ENCODE measurements at regions not wholly inside any gene's neighbourhood (a gene's known extent, or its start where the extent isn't known, plus 50 kb on each side); places are given as distances from the start of the nearest gene placed in this dataset.

GRCh38 chr2:84286878-84287277 lies 172.2 kb downstream of the SUCLG1 start (continued):
- TF ChIP-seq ELK1 (CRISPR knock-in tag; IDR thresholded peaks at IDR 0.05) (no peak), FOXJ3 (CRISPR knock-in tag; IDR thresholded peaks at IDR 0.05) (no peak)

GRCh38 chr2:84285056-84285747 lies 173.9 kb downstream of the SUCLG1 start:
- Histone ChIP-seq H3K79me2 (ENCODE audit: control insufficient read depth, insufficient read depth, low read length) (no peaks in the 10 kb centered on the region), H3K4me3 (no peak overlapping the region), H2AFZ (ENCODE audit: low read depth, low read length) (no peak overlapping the region), H3K36me3 (ENCODE audit: control insufficient read depth, insufficient read depth, low read length) (no peaks in the 10 kb centered on the region), H3K27ac (ENCODE audit: extremely low read depth, low read depth, low read length) (no peak overlapping the region), H3K9me1 (ENCODE audit: control insufficient read depth, insufficient read depth, low read length) (no peaks in the 10 kb centered on the region), H3K27me3 (ENCODE audit: control insufficient read depth in 2 of 2, insufficient read depth in 2 of 2, low read length in 2 of 2) (no peaks in the 10 kb centered on the region), H3K4me1 (replicated peaks in 1 of 2; ENCODE audit: control insufficient read depth in 2 of 2, insufficient read depth in 2 of 2, low read length in 2 of 2) (no peaks in the 10 kb centered on the region), H3K9me3 (replicated peaks; ENCODE audit: control insufficient read depth, insufficient read depth, low read depth, low read length) (no peaks in the 10 kb centered on the region), H4K20me1 (replicated peaks; ENCODE audit: control insufficient read depth, insufficient read depth, low read length) (no peaks in the 10 kb centered on the region), H3K9ac (ENCODE audit: insufficient read depth in 1 of 2, low read depth in 2 of 2, low read length in 2 of 2) (no peak overlapping the region), H3K4me2 (ENCODE audit: insufficient read depth, low read length) (no peak overlapping the region)
- TF ChIP-seq NFYB (IDR thresholded peaks at IDR 0.05; ENCODE audit: extremely low read depth, insufficient read length), result peak; percentile 31
- TF ChIP-seq RAD51 (IDR thresholded peaks at IDR 0.05; ENCODE audit: borderline replicate concordance, low read depth), result 0 out of 2 replicates have a peak, but pooled peaks have one; percentile 20
- no peak for TF ChIP-seq FOXJ2 (tag; IDR thresholded peaks at IDR 0.05)
- peak; percentile 60 for TF ChIP-seq TFE3 (CRISPR knock-in tag; IDR thresholded peaks at IDR 0.05)
- TF ChIP-seq MNT (conservative IDR thresholded peaks at IDR 0.05), result no peak
- DNase-seq (ENCODE audit: extremely low read depth in 1 of 4, low spot score in 3 of 4) (peak in 2 of 4 experiments; percentile 9 to 13), FAIRE-seq (no peak), ATAC-seq (no peak)
- no TSS peak for BruUV-seq (replicated peaks)
- ChIA-PET POLR2A (interaction anchor here (1.1 to 1.5 kb wide), 2 partner anchors 9 to 11 kb away, joined by 3 read pairs; no protein-coding TSS in a partner anchor), CTCF (ENCODE audit: low intra/inter-chr PET ratio) (no interaction called here)
- in situ Hi-C loops (cut with MboI) (no loop called here), intact Hi-C loops (cut with micrococcal nuclease) (no loop called here)
- WGBS (ENCODE audit: insufficient coverage, low coverage, missing lambda C conversion rate), result 7% methylated on average over 1 of the region's 1 CpG
